Lung (tissue), 11 donors: ENCODE measurements at regions not wholly inside any gene's neighbourhood (a gene's known extent, or its start where the extent isn't known, plus 50 kb on each side); places are given as distances from the start of the nearest gene placed in this dataset.

Source experiments
- ATAC-seq: fragments of 200-7000 bp; cut with Tn5 transposase; one replicate; pipeline ENCODE4 v1.9.1; 2020; ENCODE audit warnings: moderate number of reproducible peaks; ENCODE audit not compliant: insufficient read depth, low FRiP score
- DNase-seq, 3 donors: peaks; one replicate each; pipeline ENCODE4 v3.0.0-alpha.2; 2013 to 2017
- H3K27ac ChIP-seq, 2 donors: one replicate each; pipeline ENCODE4 v1.5.1; 2013; ENCODE audit warnings: mild to moderate bottlenecking in 2 of 2, moderate library complexity in 2 of 2, control low read depth in 1 of 2, inconsistent platforms in 1 of 2, low read depth in 1 of 2, low read length in 1 of 2
- H3K27me3 ChIP-seq, 3 donors: one replicate each; pipeline ENCODE4 v1.5.1; 2013; ENCODE audit warnings: low read length in 2 of 3; ENCODE audit not compliant: control insufficient read depth in 3 of 3, insufficient read depth in 3 of 3
- H3K36me3 ChIP-seq, 4 donors: one replicate each; pipeline ENCODE4 v1.5.1; 2013; ENCODE audit warnings: low read length in 4 of 4, mild to moderate bottlenecking in 1 of 4, moderate library complexity in 1 of 4; ENCODE audit not compliant: control insufficient read depth in 4 of 4, insufficient read depth in 4 of 4
- H3K4me1 ChIP-seq, 5 donors: one replicate each; pipeline ENCODE4 v1.5.1; 2013; ENCODE audit warnings: low read length in 5 of 5, mild to moderate bottlenecking in 2 of 5, moderate library complexity in 1 of 5; ENCODE audit not compliant: control insufficient read depth in 5 of 5, insufficient read depth in 5 of 5
- H3K4me3 ChIP-seq: one replicate; pipeline ENCODE4 v1.5.1; 2013; ENCODE audit warnings: mild to moderate bottlenecking, control low read depth, moderate library complexity
- H3K9ac ChIP-seq, 2 donors: one replicate each; pipeline ENCODE4 v1.5.1; 2013; ENCODE audit warnings: low read length in 2 of 2, control low read depth in 1 of 2; ENCODE audit not compliant: insufficient read depth in 1 of 2
- H3K9me3 ChIP-seq, 4 donors: one replicate each; pipeline ENCODE4 v1.5.1; 2013; ENCODE audit warnings: low read length in 3 of 4, mild to moderate bottlenecking in 1 of 4, moderate library complexity in 1 of 4; ENCODE audit not compliant: control insufficient read depth in 4 of 4, insufficient read depth in 3 of 4
- WGBS, 2 donors: extraction: QIAGEN DNeasy Blood & Tissue Kit; methylation state at CpG; one replicate each; pipeline ENCODE4 v1.1.7; 2013; 5-methylcytosine and 5-hydroxymethylcytosine counted together
- TF ChIP-seq, protein P1 (sequence below): IDR thresholded peaks from 2 replicates; pipeline ENCODE4 v1.5.1; 2012; ENCODE audit warnings: mild to moderate bottlenecking; ENCODE audit errors: control extremely low read depth, extremely low read depth
- donor health status: control.
- donor health status: control.
- donor health status: Bipolar disorder and iron deficiency.
- donor health status: healthy.
- donor health status: DM: yes; HTN: yes; CAD: no.

GRCh38 chr7:67724955-67725354, 728.3 kb downstream of the TYW1 start:
- DNase-seq, result no peak
- Histone ChIP-seq H3K27ac (no peak overlapping the region), H3K4me1 (no peaks in the 10 kb centered on the region), H3K9me3 (no peaks in the 10 kb centered on the region), H3K9ac (no peak overlapping the region), H3K36me3 (no peaks in the 10 kb centered on the region), H3K27me3 (no peaks in the 10 kb centered on the region), H3K4me3 (no peak overlapping the region)
- no peak for ATAC-seq
- TF ChIP-seq, protein P1, sequence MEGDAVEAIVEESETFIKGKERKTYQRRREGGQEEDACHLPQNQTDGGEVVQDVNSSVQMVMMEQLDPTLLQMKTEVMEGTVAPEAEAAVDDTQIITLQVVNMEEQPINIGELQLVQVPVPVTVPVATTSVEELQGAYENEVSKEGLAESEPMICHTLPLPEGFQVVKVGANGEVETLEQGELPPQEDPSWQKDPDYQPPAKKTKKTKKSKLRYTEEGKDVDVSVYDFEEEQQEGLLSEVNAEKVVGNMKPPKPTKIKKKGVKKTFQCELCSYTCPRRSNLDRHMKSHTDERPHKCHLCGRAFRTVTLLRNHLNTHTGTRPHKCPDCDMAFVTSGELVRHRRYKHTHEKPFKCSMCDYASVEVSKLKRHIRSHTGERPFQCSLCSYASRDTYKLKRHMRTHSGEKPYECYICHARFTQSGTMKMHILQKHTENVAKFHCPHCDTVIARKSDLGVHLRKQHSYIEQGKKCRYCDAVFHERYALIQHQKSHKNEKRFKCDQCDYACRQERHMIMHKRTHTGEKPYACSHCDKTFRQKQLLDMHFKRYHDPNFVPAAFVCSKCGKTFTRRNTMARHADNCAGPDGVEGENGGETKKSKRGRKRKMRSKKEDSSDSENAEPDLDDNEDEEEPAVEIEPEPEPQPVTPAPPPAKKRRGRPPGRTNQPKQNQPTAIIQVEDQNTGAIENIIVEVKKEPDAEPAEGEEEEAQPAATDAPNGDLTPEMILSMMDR, result no peak
- WGBS, 2 donors, result 76 to 82% methylated on average over 2 of the region's 2 CpGs

DNA sequence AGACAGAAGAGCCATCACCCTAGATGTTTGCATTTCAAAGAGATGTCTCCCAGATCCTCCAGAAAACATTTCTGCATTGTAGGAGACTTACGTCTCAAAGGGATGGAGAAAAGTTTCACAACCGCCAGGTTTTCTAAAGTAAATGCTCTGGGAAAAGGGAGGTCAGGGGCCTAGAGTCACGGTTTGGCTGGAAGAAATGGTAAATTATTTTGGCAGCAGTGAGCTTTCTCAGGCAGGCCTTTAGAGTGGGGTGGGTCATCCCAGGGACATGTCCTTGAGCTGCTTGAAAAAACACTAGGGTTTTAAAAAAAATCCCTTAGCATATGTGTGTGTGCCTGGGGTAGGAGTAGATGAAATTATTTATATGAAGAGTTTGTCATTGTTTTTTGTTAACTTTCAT, 728.8 kb downstream of the TYW1 start:
- H3K9ac ChIP-seq, result no peak overlapping the region
- no peaks in the 10 kb centered on the region for H3K36me3 ChIP-seq
- TF ChIP-seq, protein P1, result no peak
- H3K27me3 ChIP-seq, result no peaks in the 10 kb centered on the region
- no peaks in the 10 kb centered on the region for H3K9me3 ChIP-seq
- no peak overlapping the region for H3K4me3 ChIP-seq
- no peak overlapping the region for H3K27ac ChIP-seq
- H3K4me1 ChIP-seq, result no peaks in the 10 kb centered on the region
- ATAC-seq (no peak), DNase-seq (no peak)
- WGBS, 2 donors, result 51 to 56% methylated on average over 3 of the region's 3 CpGs

DNA sequence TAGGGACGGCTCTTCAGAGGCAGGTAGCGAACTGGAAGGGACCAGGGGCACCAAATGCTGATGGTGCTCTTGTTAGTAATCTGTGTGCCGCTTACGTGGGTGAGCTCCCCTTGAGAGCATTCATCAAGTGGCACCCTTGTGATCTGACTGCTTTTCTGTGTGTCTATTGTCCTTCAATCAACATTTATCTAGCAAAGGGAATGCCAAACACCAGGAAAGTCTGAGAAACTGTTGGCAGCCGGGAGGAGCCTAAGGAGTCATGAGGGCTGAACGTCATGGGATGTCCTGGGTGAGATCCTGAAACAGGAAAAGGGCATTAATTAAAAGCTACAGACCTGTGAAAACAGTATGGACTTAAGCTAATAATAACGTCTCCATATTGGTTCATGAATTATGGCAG, 733.1 kb downstream of the TYW1 start:
- no peak overlapping the region for H3K4me3 ChIP-seq
- no peaks in the 10 kb centered on the region for H3K4me1 ChIP-seq
- no peak overlapping the region for H3K27ac ChIP-seq
- DNase-seq, result peak in 1 of 3 donors; percentile 8
- H3K9me3 ChIP-seq, result no peaks in the 10 kb centered on the region
- no peak overlapping the region for H3K9ac ChIP-seq
- H3K27me3 ChIP-seq, result no peaks in the 10 kb centered on the region
- ATAC-seq, result no peak
- H3K36me3 ChIP-seq, result no peaks in the 10 kb centered on the region
- TF ChIP-seq, protein P1, result no peak
- 55 to 59% methylated on average over 7 of the region's 7 CpGs for WGBS, 2 donors

DNA sequence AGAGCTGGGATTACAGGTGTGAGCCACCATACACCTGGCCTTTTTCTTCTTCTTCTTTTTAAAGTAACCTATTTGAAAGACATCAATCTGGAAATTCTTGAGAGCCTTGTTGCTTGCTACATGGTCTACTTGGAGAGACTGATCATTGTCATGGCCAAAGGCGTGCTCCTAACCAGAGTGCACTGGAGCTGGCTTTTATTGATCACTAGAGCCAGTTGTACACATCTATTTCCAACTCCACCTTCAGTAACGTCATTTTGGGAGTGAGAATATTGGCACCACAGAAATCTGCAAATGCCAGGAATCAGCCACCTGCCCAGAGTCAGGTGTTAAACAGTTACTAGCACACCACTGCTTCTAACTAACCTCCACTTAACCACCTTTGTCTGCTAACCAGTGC, 735.1 kb downstream of the TYW1 start:
- WGBS, 2 donors, result 75 to 80% methylated on average over 2 of the region's 2 CpGs
- no peak for ATAC-seq

More for the DNA sequence above, 735.1 kb downstream of the TYW1 start:
- TF ChIP-seq, protein P1, result no peak
- Histone ChIP-seq H3K4me1 (no peaks in the 10 kb centered on the region), H3K9ac (no peak overlapping the region), H3K4me3 (no peak overlapping the region), H3K36me3 (no peaks in the 10 kb centered on the region), H3K27me3 (no peaks in the 10 kb centered on the region), H3K9me3 (no peaks in the 10 kb centered on the region), H3K27ac (no peak overlapping the region)
- DNase-seq, result no peak
